NCI-H526 (cell line): ENCODE measurements at regions not wholly inside any gene's neighbourhood (a gene's known extent, or its start where the extent isn't known, plus 50 kb on each side); places are given as distances from the start of the nearest gene placed in this dataset.

ENCODE experiments used
- DNase-seq, 2 experiments: peaks; one replicate each; lab custom pipeline; 2025; lab: John Stamatoyannopoulos, UW

DNA sequence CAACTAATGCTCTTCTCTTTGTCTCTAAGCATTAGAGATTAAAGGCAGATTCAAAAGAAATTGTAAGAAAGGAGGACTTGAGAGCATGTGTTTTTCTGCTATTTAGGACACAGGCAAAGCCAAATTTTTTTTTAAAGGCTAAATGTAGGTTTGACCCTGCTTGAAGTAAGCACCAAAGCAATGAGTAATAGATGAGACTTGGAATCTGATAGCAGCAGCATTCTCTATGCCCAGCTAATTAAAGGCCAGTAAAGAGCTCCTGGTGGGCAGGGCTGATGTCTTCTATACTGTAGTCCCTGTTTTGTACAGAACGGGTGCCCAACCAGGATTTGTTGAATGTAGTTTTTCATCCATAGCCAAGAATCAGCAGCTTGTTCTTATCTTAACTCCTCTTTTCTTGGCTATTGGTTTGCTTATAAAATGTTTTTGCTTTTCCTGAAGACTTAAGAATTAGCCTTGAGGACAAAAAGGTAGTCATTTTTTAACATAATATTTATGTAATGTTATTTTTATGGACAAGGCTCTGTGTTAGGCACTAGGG, 179.6 kb downstream of the LMO4 start:
- DNase-seq: no peak

DNA sequence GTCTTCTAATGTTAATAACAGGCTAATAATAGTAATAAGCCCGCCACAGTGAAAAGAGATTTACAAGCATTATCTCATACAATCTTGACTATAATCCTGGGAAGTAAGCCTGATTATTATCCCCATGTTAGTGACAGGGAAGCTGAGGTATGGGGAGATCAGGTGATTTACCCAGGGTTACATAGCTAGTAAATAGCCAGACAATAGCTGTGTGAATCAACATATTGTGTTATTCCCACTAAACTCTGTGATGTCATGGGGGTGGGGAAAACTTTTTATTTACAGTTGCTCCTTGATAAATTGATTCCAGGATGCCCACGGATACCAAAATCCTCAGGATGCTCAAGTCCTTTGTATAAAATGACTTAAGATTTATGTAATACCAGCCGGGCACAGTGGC, 181.9 kb downstream of the LMO4 start:
- no peak for DNase-seq

DNA sequence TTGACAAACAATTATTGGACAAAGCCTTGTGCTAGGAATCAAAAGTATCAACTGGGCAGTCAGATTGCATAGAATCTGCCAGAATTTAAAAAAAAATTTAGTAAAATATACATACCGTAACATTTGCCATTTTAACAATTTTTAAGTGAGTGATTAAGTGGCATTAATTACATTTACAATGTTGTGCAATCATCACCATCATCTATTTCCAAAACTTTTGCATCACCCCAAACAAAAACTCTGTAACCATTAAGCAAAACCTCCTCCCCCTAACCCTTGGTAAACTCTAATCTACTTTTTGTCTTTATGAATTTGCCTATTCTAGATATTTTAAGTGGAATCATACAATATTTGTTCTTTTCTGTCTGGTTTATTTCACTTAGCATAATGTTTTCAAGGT, 182.8 kb downstream of the LMO4 start:
- no peak for DNase-seq

DNA sequence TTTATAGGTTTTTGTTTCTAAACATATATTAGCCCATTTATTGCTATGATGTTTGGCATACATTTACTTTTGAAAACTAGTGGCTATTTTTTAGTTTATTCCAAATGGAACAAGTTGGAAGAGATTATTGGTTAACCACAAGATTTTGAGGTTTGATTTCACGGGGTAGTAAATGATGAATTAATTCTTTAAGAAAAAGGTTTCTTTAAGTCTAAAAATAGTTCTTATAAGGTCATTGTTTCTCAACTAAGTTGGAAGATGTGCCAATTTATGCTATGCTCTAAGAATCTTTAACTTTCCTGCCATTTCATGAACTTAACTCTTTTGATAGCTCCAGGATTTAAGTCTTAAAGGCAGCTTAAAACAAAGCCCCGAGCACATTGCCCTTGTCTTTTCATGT, 183.8 kb downstream of the LMO4 start:
- DNase-seq: no peak

DNA sequence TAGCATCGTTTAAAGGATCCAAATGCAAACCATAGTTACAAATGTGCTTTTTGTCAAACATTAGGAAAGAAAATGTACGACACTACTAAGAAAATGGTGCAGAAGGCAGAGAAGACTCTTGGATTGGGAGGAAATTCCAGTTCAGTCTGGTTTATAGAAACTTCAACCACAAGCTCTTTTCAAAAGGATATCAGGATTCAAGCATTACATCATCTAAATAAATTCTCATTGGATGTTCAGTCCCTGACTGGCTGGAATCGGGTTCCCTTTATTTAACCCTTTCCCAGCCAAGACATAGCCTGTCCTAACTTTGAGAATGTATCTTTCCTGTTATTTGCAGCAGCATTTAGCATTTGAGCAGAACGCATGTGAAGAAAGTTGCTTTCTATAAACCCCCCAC, 184.6 kb downstream of the LMO4 start:
- no peak for DNase-seq

DNA sequence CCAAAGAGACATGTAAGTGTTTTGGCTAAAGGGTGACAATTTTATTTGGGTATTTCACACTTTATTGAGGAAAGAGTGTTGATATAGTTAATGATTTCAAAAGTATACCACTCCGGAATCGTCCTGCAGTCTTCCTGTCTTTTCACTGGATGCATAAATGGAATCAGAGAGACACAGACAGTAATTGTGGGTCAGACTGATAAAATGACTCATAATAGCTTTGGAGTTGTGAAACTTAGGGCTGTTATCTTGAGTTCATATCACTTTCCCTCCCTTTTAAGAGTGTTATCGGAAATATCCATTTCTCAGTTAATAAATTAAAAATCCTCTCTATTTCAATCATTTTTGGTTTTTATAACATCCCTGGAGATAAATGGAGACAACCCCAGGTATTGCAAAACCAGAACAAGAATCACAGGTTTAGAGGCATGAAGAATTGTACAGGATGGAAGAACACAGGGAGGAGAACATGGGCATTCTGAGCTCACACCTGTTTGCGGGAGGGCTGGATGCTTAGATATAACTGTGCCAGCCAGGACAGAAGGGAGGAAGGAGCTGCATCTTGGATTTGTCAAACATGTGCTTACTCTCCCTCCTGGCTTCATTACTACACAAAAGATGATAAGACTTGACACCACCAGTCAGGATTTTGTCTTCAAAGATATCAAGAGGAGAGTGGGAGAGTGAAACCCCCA, 185.4 kb downstream of the LMO4 start:
- no peak for DNase-seq

DNA sequence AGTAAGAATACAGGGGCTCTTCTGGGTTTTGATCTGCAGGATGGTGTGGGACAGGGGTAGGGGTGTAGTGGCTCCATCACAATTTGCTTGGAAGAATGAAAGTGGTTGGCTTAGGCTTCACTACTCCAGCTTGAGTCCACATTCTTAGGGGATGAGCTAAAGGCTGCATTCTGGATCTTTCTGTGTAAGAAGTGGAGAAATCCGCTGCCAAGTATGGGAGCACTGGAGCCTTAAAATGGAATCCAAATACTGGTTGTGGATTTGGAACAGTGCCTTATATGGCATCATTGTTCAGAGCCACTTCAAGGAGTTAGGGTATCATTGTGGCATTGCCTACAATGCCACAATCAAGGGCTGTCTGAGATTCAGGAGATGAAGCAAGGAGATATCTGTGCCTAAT, 187.1 kb downstream of the LMO4 start:
- no peak for DNase-seq

DNA sequence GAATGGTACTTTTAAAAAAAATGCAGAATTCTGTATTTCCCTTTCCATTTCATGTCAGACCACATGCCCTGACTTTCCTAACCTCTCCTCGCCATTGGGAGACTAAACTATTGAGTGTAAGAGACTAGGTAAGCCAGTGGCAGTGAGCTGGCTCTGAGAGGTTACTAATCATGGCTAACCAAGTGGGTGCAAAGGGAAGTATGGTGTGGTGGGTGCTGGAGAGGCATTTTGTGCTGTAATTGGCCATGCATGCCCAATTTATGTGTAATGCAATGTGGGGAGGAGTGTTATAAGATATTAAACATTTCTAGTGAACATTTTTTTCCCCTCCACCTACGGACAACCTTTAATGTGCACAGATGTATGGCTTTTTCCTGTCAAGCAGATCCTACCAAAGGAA, 190.1 kb downstream of the LMO4 start:
- no peak for DNase-seq

DNA sequence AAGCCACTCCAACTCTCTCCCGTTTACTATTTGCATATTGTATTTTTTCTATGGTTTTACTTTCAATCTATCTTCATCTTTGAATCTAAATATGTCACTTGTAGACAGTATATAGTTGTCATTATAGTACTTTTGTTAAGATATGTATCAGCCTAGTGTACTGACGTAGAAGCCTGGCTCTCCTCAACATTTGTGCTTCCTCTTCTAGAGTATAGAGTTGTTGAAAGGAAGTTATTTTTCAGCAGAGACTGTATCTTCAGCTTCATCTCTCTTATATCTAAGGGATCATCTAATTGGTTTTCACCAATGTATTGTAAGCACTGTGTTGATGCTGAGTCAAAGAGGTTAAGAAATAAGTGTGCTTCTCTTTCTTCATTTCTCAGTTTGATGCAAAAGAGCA, 192.8 kb downstream of the LMO4 start:
- DNase-seq: no peak

DNA sequence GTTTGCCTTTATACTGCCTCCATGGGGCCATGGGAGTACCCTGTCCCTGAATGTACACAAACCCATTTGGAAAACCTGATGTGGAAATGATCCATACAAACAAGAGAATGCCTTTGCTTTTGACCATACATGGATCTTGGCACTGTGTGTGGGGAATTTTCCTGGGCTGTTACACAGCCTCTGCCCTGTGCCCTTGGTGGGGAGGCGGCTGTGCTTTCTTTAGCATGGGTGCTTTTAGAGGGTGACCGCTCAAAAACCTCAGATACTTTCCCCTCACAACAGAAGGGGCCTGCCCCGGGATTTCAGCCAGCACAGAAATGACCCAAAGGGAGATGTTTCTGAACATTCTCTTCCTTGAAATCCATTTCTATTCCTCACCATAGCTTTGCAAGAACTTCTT, 194.8 kb downstream of the LMO4 start:
- no peak for DNase-seq

DNA sequence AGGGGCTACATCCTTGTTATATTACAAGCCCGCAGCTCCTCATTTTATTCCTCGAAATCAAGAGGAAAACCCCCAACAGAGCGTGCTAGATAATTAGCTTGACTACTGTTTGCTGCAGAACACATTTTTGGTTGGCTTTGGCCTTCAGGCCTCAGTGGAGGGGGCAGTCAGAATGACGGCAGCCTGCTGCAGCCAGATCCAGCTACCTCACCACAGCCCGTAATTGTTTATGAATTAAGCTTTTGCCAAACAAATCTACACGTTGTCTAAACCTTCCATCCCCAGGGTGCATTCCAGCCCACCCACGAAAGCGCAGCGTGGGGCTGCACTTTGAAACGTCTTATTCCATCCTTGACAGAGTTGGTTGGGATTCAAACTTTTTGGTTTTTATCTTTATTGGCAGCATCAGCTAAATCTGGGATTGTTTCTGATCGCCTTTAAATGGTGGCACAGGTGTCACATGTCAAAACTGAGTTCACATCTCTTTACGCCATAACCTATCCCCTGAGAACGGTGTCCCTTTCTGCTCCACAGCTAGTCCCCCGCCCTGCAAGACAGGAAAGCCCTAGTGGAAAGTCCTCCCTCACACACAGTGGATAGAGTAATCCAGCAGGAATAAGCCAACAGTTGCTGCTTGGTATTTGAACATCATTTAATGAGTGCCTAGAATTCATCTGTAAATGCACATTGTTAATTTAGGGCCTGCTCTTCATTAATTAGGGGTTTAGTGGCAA, 195.5 kb downstream of the LMO4 start:
- no peak for DNase-seq

DNA sequence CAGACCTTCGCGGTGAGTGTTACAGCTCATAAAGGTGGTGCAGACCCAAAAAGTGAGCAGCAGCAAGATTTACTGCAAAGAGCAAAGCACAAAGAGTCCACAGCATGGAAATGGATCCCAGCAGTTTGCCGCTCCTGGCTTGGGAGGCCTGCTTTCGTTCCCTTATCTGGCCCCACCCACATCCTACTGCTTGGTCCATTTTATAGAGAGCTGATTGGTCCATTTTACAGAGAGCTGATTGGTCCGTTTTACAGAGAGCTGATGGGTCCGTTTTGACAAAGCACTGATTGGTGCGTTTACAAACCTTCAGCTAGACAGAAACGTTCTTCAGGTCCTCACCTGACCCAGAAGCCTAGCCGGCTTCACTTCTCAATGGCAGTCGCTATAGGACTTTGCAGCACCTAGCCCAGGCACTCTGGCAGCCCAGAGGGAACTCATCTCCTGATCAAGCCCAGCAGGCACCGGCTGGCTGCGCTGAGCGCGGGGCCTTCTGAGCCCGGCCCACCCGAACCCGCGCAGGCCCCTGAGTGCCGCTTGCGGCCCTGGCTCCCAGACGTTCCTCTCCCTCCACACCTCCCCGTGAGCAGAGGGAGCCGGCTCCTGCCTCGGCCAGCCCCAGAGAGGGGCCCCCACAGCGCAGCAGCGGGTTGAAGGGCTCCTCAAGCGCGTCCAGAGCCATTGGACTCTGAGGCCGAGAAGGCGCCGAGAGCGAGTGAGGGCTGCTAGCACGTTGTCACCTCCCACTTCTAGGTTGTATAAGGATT, 200.3 kb downstream of the LMO4 start:
- DNase-seq: no peak

DNA sequence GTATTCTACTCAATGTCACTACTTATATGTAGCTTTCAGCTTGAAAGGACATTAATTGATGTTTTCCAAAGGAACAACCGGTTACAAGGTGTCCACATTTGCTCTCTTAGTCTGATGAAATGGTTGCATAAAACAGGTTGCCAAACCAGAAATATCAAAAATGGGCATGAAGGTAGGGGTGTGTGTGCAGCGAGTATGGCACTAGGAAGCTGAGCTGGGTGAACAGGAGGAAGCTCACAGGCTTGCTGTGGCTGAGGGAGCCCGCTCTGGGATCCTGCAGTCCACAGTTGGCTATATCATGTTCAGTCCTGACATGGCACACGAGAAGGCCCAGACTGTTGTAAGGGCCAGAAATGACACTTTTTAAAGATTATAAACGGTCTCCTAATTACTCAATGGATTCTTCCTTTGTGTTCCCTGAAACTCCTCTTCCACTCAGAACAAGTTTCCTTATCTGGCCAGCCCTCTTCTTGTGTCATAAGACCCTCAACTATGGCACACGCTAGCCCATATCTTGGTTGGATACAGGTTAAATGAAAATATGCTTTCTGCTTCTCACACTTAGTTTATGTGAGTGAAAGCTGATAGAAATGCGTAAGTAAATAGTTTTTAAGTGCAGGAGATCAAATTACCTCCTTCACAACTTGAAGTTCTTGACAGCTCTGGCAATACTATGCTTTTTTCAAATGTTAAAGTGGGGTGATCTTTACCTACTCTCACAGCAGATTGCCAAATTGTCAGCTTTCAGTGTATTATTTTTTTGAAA, 201.5 kb downstream of the LMO4 start:
- DNase-seq: no peak

DNA sequence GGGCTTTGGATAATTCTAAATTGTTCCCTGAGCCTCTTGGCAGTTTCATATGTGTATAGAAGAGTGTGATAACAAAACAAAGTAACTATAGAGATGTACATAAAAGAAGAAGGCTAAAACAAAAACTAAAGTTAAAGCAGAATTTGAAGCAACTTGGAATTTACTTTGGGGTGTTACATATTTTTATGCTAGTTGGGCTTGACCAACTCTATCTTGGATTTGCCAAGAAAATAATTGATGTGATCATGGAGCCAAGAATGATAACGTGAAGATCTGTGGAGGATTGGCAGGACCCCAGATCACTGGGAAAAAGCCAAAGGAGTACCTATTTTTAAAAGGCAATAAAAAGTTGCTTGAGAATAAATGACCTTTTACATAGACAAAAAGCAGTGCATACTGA, 206.9 kb downstream of the LMO4 start:
- DNase-seq: no peak

DNA sequence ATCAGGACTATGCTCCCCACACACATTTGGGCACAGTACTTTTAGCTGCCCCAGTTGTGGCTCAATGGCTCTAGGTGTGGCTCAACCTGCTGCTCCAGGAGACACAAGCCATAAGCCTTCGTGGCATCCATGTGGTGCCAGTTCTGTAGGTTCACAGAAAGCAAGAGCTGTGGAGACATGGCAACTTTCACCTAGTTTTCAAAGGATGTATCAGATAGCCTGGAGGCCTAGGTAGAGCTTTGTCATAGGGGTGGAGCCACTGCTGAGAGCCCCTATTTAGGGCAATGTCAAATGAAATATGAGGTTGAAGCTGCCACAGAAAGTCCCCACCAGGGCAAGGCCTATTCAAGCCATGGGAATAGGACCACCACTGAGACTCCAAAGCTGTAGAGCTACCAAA, 210.5 kb downstream of the LMO4 start:
- DNase-seq: no peak

DNA sequence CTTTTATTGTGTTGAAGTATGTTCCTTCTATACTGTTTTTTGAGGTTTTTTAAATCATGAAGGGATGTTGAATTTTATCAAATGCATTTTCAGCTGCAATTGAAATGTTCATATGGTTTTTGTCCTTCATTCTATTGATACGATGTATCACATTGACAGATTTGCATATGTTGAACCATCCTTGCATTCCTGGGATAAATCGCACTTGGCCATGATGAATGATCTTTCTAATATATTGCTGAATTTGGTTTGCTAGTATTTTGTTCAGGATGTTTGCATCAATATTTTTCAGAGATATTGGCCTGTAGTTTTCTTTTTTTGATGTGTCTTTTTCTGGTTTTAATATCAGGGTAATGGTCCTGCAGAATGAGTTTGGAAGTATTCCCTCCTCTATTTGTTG, 214.0 kb downstream of the LMO4 start:
- DNase-seq: no peak

DNA sequence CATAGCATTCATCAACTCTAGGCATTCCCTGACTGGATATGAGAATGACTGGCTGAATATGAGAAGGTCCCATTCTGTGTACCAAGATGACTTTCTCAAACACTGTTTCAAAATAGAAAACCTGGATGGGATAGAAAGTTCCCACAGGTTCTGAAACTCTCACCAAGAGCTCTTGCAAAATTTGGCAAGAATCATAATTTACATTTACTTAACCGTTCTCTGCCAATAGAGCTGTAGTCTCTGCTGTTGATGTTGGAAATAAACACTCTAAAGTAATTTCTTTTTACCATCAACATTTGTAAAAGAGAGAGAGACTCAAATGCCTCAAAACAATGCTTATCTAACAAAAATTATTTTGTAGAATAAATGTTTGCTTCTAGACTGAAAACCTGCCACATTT, 221.1 kb downstream of the LMO4 start:
- no peak for DNase-seq

DNA sequence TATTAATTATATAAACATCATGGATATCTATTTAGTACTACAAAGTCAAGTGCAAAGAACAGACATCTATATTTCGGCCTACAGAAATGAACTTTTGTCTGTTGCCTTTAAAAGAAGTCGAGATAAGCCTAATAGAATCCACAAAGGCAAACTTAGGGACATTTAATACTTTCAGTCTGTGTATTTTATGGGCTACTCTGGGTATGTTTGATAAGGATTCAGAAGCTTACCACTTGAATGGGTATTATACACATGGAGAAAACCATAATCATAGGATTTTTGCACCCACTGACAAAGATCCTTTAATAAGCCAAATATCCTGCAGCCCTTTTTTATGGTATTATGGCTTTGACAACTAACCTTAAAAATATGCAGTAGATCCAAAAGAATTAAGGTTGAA, 224.8 kb downstream of the LMO4 start:
- DNase-seq: no peak

DNA sequence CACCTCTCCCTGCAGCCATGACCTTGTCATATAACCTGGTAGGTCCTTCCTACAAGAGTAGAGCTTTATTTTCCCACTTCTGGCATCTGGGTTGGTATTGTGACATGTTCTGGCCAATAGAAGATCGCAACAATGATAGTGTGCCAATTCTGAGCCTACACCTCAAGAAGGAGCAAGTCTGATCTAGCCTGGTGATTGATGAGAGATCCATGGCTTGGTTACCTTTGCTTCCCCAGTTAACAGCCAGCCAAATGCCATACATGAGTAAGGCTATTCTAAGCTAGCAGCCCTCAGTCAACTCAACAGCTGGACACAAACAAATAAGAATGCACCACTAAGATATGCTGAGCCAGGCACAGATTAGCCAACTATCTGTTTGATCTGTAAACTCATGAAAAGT, 226.7 kb downstream of the LMO4 start:
- no peak for DNase-seq

DNA sequence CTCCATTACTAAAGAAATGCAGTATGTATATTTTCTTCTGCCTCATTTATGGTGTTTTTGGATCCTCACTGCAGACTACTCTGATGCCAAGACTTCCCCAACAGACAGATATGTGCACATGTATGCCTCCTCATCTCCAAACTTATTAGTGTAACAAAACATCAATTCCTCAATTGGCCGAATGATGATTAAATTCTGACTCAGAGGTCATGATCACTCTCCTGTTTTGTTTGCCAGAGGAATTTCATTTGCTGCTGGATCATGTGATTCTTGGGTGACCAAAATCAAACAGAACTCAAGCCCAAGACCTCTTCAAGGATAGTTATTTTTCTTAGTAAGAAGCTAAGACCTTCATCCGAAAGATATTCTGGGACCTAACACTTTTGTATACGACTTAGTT, 227.6 kb downstream of the LMO4 start:
- no peak for DNase-seq

DNA sequence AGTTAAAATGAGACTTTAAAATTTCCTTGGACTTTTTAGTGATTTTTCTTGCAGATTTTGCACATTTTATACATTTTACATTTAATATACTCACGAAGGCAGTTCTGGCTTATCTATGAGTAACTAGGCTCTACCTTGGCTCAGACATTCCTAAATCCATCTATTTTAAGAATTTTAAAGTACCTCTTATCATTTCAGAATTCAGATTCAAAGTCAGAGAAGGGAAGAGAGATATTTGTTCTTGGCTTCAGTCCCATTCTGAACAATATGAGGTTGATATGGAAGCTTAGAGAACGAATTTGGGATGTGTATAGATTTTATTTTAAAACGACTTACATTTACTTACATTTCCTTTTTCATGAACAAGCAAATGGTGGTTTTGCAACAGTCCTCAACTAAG, 230.2 kb downstream of the LMO4 start:
- DNase-seq: no peak

DNA sequence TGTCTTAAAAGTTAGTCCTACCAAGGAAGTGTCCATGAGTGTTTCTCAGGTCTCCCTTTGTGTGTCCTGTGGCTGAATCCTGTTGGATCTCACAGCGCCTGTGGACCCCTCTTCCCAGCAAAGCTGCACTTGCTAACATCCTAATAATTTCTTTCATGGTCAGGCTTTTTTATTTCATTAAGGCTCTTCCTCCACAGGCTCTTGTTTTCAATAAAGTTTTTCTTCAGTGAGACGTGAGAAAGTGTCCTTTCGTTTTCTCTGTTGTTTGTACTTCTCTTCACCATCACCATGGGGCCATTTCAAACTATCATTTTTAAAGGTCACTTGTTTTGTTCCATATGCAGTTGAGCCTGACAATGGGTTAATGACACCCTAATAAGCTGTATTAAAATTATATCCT, 231.5 kb downstream of the LMO4 start:
- DNase-seq: no peak
